ENCODE measurements at regions not wholly inside any gene's neighbourhood (a gene's known extent, or its start where the extent isn't known, plus 50 kb on each side); places are given as distances from the start of the nearest gene placed in this dataset.

GRCh38 chr3:139235192-139235591 is 108.6 kb upstream of the MRPS22 start:
- DNase-seq (ENCODE audit: extremely low spot score): no peak
- 85% methylated on average over 1 of the region's 1 CpG for WGBS
- Histone ChIP-seq H3K27ac (ENCODE audit: low read depth) (no peak overlapping the region), H3K4me3 (ENCODE audit: low read depth, low read length) (no peak overlapping the region), H3K36me3 (ENCODE audit: insufficient read depth) (no peaks in the 10 kb centered on the region), H3K4me1 (ENCODE audit: insufficient read depth) (no peaks in the 10 kb centered on the region)

DNA sequence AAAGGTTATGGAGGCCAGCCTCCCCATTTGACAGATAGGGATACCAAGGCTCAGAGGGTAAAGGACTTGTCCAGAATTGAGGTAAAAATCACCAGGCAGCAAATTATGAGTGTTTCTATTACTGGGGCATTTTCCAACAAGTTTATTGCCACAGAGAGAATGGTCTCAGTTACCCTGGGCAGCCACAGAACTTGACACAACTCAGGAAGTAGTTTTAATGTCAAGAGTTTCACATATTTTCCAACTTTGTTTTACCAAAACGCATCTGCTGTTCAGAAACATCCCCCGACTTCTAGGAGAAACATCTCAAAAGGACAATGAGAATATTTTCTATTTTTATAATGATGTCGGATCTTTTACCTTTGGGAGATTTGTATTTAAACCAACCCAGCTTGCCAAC is 107.5 kb upstream of the MRPS22 start:
- Histone ChIP-seq H3K4me3 (ENCODE audit: low read depth, low read length) (no peak overlapping the region), H3K27ac (ENCODE audit: low read depth) (no peak overlapping the region), H3K4me1 (ENCODE audit: insufficient read depth) (no peaks in the 10 kb centered on the region), H3K36me3 (ENCODE audit: insufficient read depth) (no peaks in the 10 kb centered on the region)
- no peak for DNase-seq (ENCODE audit: extremely low spot score)
- 67% methylated on average over 3 of the region's 3 CpGs for WGBS

DNA sequence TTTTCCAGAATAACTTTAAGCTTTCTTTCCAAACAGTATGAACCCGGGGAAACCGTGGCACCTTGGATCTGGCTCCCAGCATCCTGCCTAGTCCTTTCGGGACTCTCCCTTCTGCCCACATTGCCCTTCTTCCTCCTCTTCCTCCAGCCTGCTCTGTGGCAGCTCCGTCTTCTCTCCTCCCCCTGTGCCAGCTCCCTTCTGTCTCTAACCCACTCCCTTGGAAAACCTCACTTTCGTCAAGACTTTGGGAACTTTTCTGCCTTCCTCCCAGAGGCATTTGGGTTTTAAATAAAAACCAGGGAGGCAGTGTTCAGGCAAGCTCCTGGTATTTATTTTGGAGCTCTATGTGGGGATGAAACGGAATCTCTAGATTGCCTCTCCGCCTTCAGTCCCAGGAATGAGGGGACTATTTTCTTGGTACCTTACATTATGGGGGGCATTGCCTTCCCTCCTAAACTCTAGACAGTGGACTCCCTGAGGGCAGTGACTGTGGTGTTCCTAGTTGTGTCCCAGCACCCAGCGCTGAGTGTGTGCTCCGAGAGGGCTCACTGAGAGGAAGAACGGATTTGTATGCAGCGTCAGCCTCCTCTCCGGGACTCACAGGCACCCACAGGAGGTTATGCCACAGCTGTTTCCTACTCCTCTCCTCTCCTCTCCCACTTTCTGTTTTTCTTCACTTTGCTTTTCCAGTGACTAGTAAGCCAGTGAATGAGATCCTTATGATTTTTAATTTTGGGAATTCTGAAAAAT is 105.4 kb upstream of the MRPS22 start:
- Histone ChIP-seq H3K36me3 (ENCODE audit: insufficient read depth) (no peaks in the 10 kb centered on the region), H3K4me1 (ENCODE audit: insufficient read depth) (no peaks in the 10 kb centered on the region), H3K4me3 (ENCODE audit: low read depth, low read length) (no peak overlapping the region), H3K27ac (ENCODE audit: low read depth) (no peak overlapping the region)
- DNase-seq (ENCODE audit: extremely low spot score): no peak
- WGBS: 50% methylated on average over 12 of the region's 12 CpGs

- Histone ChIP-seq H3K4me3 (ENCODE audit: low read depth, low read length) (no peak overlapping the region), H3K27ac (ENCODE audit: low read depth) (no peak overlapping the region), H3K4me1 (ENCODE audit: insufficient read depth) (no peaks in the 10 kb centered on the region), H3K36me3 (ENCODE audit: insufficient read depth) (no peaks in the 10 kb centered on the region)
- DNase-seq (ENCODE audit: extremely low spot score): no peak
Measured at GRCh38 chr3:139239550-139239949, 104.3 kb upstream of the MRPS22 start.

- 77% methylated on average over 2 of the region's 2 CpGs for WGBS
Measured at GRCh38 chr3:139241783-139242182, 102.0 kb upstream of the MRPS22 start.

GRCh38 chr3:139243710-139244109 is 100.1 kb upstream of the MRPS22 start:
- no peak for DNase-seq (ENCODE audit: extremely low spot score)
- Histone ChIP-seq H3K4me1 (ENCODE audit: insufficient read depth) (no peaks in the 10 kb centered on the region), H3K27ac (ENCODE audit: low read depth) (no peak overlapping the region), H3K36me3 (ENCODE audit: insufficient read depth) (no peaks in the 10 kb centered on the region), H3K4me3 (ENCODE audit: low read depth, low read length) (no peak overlapping the region)
- 66% methylated on average over 4 of the region's 4 CpGs for WGBS

More at GRCh38 chr3:139241783-139242182, 102.0 kb upstream of the MRPS22 start:
- Histone ChIP-seq H3K4me3 (ENCODE audit: low read depth, low read length) (no peak overlapping the region), H3K36me3 (ENCODE audit: insufficient read depth) (no peaks in the 10 kb centered on the region), H3K4me1 (ENCODE audit: insufficient read depth) (no peaks in the 10 kb centered on the region), H3K27ac (ENCODE audit: low read depth) (no peak overlapping the region)
- no peak for DNase-seq (ENCODE audit: extremely low spot score)

- DNase-seq (ENCODE audit: extremely low spot score): no peak
- H3K4me1 ChIP-seq (ENCODE audit: insufficient read depth): no peaks in the 10 kb centered on the region
- no peak overlapping the region for H3K27ac ChIP-seq (ENCODE audit: low read depth)
- no peak overlapping the region for H3K4me3 ChIP-seq (ENCODE audit: low read depth, low read length)
- WGBS: 68% methylated on average over 4 of the region's 4 CpGs
- H3K36me3 ChIP-seq (ENCODE audit: insufficient read depth): no peaks in the 10 kb centered on the region
Measured at GRCh38 chr3:139248593-139249255, 95.1 kb upstream of the MRPS22 start.

- H3K4me1 ChIP-seq (ENCODE audit: insufficient read depth): no peaks in the 10 kb centered on the region
- no peak overlapping the region for H3K27ac ChIP-seq (ENCODE audit: low read depth)
- WGBS: 86% methylated on average over 4 of the region's 4 CpGs
- no peaks in the 10 kb centered on the region for H3K36me3 ChIP-seq (ENCODE audit: insufficient read depth)
- no peak overlapping the region for H3K4me3 ChIP-seq (ENCODE audit: low read depth, low read length)
- no peak for DNase-seq (ENCODE audit: extremely low spot score)
Measured at GRCh38 chr3:139251529-139251928, 92.3 kb upstream of the MRPS22 start.

DNA sequence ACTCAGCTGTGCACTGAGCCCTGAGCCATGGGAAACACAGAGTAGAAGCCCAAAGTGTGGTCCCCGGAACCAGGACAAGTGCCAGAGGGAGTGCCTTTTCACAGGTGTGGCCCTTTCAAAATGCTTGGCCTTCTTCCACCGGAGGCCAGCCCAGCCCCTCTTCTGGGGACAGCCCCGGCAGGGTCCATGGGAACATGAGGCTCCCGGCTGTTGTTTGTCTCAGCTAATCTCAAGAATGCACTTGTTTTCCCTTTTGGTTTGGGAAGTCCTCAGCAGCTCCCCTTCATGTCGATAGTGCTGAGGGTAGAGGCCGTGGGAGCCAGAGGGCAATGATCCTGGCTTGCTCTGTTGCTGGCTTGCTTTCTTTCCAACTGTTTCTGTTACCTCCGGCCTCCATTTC is 91.1 kb upstream of the MRPS22 start:
- Histone ChIP-seq H3K4me1 (ENCODE audit: insufficient read depth) (no peaks in the 10 kb centered on the region), H3K36me3 (ENCODE audit: insufficient read depth) (no peaks in the 10 kb centered on the region), H3K27ac (ENCODE audit: low read depth) (no peak overlapping the region), H3K4me3 (ENCODE audit: low read depth, low read length) (no peak overlapping the region)
- DNase-seq (ENCODE audit: extremely low spot score): no peak
- 68% methylated on average over 7 of the region's 7 CpGs for WGBS

- H3K4me1 ChIP-seq (ENCODE audit: insufficient read depth): no peaks in the 10 kb centered on the region
- 65% methylated on average over 4 of the region's 4 CpGs for WGBS
- H3K4me3 ChIP-seq (ENCODE audit: low read depth, low read length): no peak overlapping the region
- DNase-seq (ENCODE audit: extremely low spot score): no peak
- H3K36me3 ChIP-seq (ENCODE audit: insufficient read depth): no peaks in the 10 kb centered on the region
- no peak overlapping the region for H3K27ac ChIP-seq (ENCODE audit: low read depth)
Measured at GRCh38 chr3:139258276-139258675, 85.5 kb upstream of the MRPS22 start.

DNA sequence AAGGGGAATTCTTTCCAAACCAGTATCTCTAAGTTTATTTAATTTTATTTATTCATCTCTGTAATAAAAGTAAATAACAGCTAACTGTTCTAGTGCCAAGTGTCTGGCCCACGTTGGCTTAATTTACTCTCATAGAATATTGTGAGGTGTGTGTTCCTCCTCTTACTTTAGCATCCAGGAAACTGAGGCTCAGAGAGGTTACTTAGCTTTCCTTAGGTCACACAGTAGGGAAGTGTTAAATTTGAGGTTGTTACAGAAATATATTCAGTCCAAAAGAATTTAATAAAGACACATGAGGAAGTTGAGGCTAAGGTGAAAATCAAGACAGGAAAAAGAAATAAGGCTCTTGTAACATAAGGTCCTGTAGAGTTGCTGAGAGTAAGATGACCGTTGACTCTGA is 84.4 kb upstream of the MRPS22 start:
- no peaks in the 10 kb centered on the region for H3K36me3 ChIP-seq (ENCODE audit: insufficient read depth)
- DNase-seq (ENCODE audit: extremely low spot score): no peak
- H3K27ac ChIP-seq (ENCODE audit: low read depth): no peak overlapping the region
- H3K4me1 ChIP-seq (ENCODE audit: insufficient read depth): no peaks in the 10 kb centered on the region
- WGBS: 36% methylated on average over 2 of the region's 2 CpGs
- no peak overlapping the region for H3K4me3 ChIP-seq (ENCODE audit: low read depth, low read length)

- Histone ChIP-seq H3K4me3 (ENCODE audit: low read depth, low read length) (no peak overlapping the region), H3K27ac (ENCODE audit: low read depth) (no peak overlapping the region), H3K4me1 (ENCODE audit: insufficient read depth) (no peaks in the 10 kb centered on the region), H3K36me3 (ENCODE audit: insufficient read depth) (no peaks in the 10 kb centered on the region)
- DNase-seq (ENCODE audit: extremely low spot score): no peak
- WGBS: 60% methylated on average over 3 of the region's 3 CpGs
Measured at GRCh38 chr3:139260041-139260486, 83.8 kb upstream of the MRPS22 start.

- Histone ChIP-seq H3K27ac (ENCODE audit: low read depth) (no peak overlapping the region), H3K36me3 (ENCODE audit: insufficient read depth) (no peaks in the 10 kb centered on the region), H3K4me1 (ENCODE audit: insufficient read depth) (no peaks in the 10 kb centered on the region), H3K4me3 (ENCODE audit: low read depth, low read length) (no peak overlapping the region)
- WGBS: 83% methylated on average over 8 of the region's 8 CpGs
- DNase-seq (ENCODE audit: extremely low spot score): no peak
Measured at GRCh38 chr3:139260793-139261736, 82.8 kb upstream of the MRPS22 start.

Data from urinary bladder (tissue), 3 donors.